ENCODE measurements at regions not wholly inside any gene's neighbourhood (a gene's known extent, or its start where the extent isn't known, plus 50 kb on each side); places are given as distances from the start of the nearest gene placed in this dataset.

GRCh38 chr2:234322766-234323465 lies 174.0 kb downstream of the ARL4C start:
- H3K4me1 ChIP-seq (ENCODE audit: insufficient read depth, low read length) = no peaks in the 10 kb centered on the region
- TF ChIP-seq BRD4 (CRISPR knock-in tag; IDR thresholded peaks at IDR 0.05) = no peak
- no peak for TF ChIP-seq SMARCC2 (IDR thresholded peaks at IDR 0.05)
- TF ChIP-seq CCDC6 (CRISPR knock-in tag; IDR thresholded peaks at IDR 0.05) = no peak
- TF ChIP-seq ZNF615 (CRISPR knock-in tag; IDR thresholded peaks at IDR 0.05; ENCODE audit: borderline replicate concordance) = no peak
- no peak for TF ChIP-seq ZNF430 (CRISPR knock-in tag; IDR thresholded peaks at IDR 0.05)
- no peak for TF ChIP-seq THAP7 (CRISPR knock-in tag; IDR thresholded peaks at IDR 0.05)
- TF ChIP-seq ZNF33B (CRISPR knock-in tag; IDR thresholded peaks at IDR 0.05) = no peak
- no peak for TF ChIP-seq FOSL2 (CRISPR knock-in tag; IDR thresholded peaks at IDR 0.05)
- TF ChIP-seq BCL3 (CRISPR knock-in tag; IDR thresholded peaks at IDR 0.05) = no peak
- no peaks in the 10 kb centered on the region for H3K9me3 ChIP-seq (ENCODE audit: low read length)
- no peak overlapping the region for H3K4me2 ChIP-seq (ENCODE audit: low read depth, low read length)
- no peak overlapping the region for H2AFZ ChIP-seq (ENCODE audit: low read length)
- ChIA-PET POLR2A (no interaction called here), CTCF (ENCODE audit: low intra/inter-chr PET ratio, low total read pairs) (no interaction called here)
- no peak overlapping the region for H3K27ac ChIP-seq (ENCODE audit: extremely low read length, insufficient read depth, low read length)
- no TSS peak for BruUV-seq (replicated peaks)
- no peak for FAIRE-seq
- no peak overlapping the region for H3K4me3 ChIP-seq (replicated peaks in 1 of 3; ENCODE audit: insufficient read depth in 1 of 3, low read depth in 2 of 3, low read length in 3 of 3)
- DNase-seq (ENCODE audit: low spot score) = no peak
- H3K79me2 ChIP-seq (ENCODE audit: insufficient read depth, low read length) = no peaks in the 10 kb centered on the region
- no peaks in the 10 kb centered on the region for H3K36me3 ChIP-seq (replicated peaks in 1 of 2; ENCODE audit: control insufficient read depth in 1 of 2, insufficient read depth in 2 of 2, low read length in 2 of 2)
- 65% methylated on average over 2 of the region's 2 CpGs for WGBS (ENCODE audit: low lambda C conversion rate)
- peaks cover 0 to 7% of the 10 kb centered on the region in 2 experiments; a peak in 1 of 5 replicates for H3K27me3 ChIP-seq (ENCODE audit: control insufficient read depth in 1 of 2, insufficient read depth in 2 of 2, low read length in 2 of 2)
- in situ Hi-C loops (cut with HindIII; ENCODE audit: extremely low pct_ligation_motif_present, low pct_unique_long_range_greater_than_20kb) (no loop called here), intact Hi-C loops (cut with micrococcal nuclease; ENCODE audit: unreplicated experiment) (no loop called here)
- H3K9ac ChIP-seq (ENCODE audit: insufficient read depth, low read depth, low read length) = no peak overlapping the region
- no peak for ATAC-seq
- no peaks in the 10 kb centered on the region for H4K20me1 ChIP-seq (ENCODE audit: insufficient read depth, low read length)

Measured in HepG2 (cell line).